Frontal cortex (tissue), 3 donors: ENCODE measurements at regions not wholly inside any gene's neighbourhood (a gene's known extent, or its start where the extent isn't known, plus 50 kb on each side); places are given as distances from the start of the nearest gene placed in this dataset.

Experiments used
- DNase-seq, 2 donors: peaks; one replicate each; pipeline ENCODE4 v3.0.0; 2012; ENCODE audit warnings: low spot score in 2 of 2
- FAIRE-seq: peaks from 2 replicates; lab custom pipeline; 2012; peaks lifted over from hg19 to GRCh38; lab: Jason Lieb, UNC
- donor health status: control.
- donor health status: control.
- donor health status: control.

GRCh38 chr1:67991546-67991945 is 58.9 kb downstream of the DIRAS3 start:
- DNase-seq (peak in 1 of 2 donors; percentile 8), FAIRE-seq (no peak)

- no peak for DNase-seq
- no peak for FAIRE-seq
Measured at GRCh38 chr1:67988066-67988465, 62.4 kb downstream of the DIRAS3 start.

GRCh38 chr1:67987046-67987799 is 63.2 kb downstream of the DIRAS3 start:
- DNase-seq (no peak), FAIRE-seq (no peak)

- DNase-seq = no peak
- no peak for FAIRE-seq
Measured at GRCh38 chr1:67983867-67984266, 66.6 kb downstream of the DIRAS3 start.

GRCh38 chr1:67980028-67980427 is 70.4 kb downstream of the DIRAS3 start:
- no peak for FAIRE-seq
- DNase-seq = no peak

- DNase-seq (no peak), FAIRE-seq (no peak)
Measured at GRCh38 chr1:67979532-67979931, 70.9 kb downstream of the DIRAS3 start.

- DNase-seq (no peak), FAIRE-seq (no peak)
Measured at GRCh38 chr1:67978890-67979516, 71.4 kb downstream of the DIRAS3 start.

GRCh38 chr1:67977756-67978155 is 72.7 kb downstream of the DIRAS3 start:
- no peak for FAIRE-seq

GRCh38 chr1:67973051-67973450 is 77.4 kb downstream of the DIRAS3 start:
- no peak for DNase-seq

More at GRCh38 chr1:67977756-67978155, 72.7 kb downstream of the DIRAS3 start:
- no peak for DNase-seq

GRCh38 chr1:67970088-67970487 is 80.3 kb downstream of the DIRAS3 start:
- DNase-seq = no peak
- no peak for FAIRE-seq

More at GRCh38 chr1:67973051-67973450, 77.4 kb downstream of the DIRAS3 start:
- no peak for FAIRE-seq

- FAIRE-seq (no peak), DNase-seq (no peak)
Measured at GRCh38 chr1:67969446-67969845, 81.0 kb downstream of the DIRAS3 start.

GRCh38 chr1:67966666-67967009 is 83.8 kb downstream of the DIRAS3 start:
- DNase-seq (no peak), FAIRE-seq (no peak)

GRCh38 chr1:67965995-67966665 is 84.3 kb downstream of the DIRAS3 start:
- DNase-seq (no peak), FAIRE-seq (no peak)

GRCh38 chr1:67963263-67963662 is 87.2 kb downstream of the DIRAS3 start:
- FAIRE-seq = no peak
- DNase-seq = no peak

GRCh38 chr1:67960766-67961165 is 89.7 kb downstream of the DIRAS3 start:
- DNase-seq = no peak
- no peak for FAIRE-seq

- DNase-seq (no peak), FAIRE-seq (no peak)
Measured at GRCh38 chr1:67958472-67958871, 92.0 kb downstream of the DIRAS3 start.

GRCh38 chr1:67957066-67957465 is 93.4 kb downstream of the DIRAS3 start:
- no peak for DNase-seq
- no peak for FAIRE-seq

- DNase-seq (no peak), FAIRE-seq (no peak)
Measured at GRCh38 chr1:67956116-67956515, 94.3 kb downstream of the DIRAS3 start.

- no peak for DNase-seq
- FAIRE-seq = no peak
Measured at GRCh38 chr1:67955591-67955990, 94.8 kb downstream of the DIRAS3 start.

- DNase-seq (no peak), FAIRE-seq (no peak)
Measured at GRCh38 chr1:67953301-67953700, 97.1 kb downstream of the DIRAS3 start.

- no peak for DNase-seq
- no peak for FAIRE-seq
Measured at GRCh38 chr1:67952071-67952470, 98.4 kb downstream of the DIRAS3 start.
